ENCODE measurements at regions not wholly inside any gene's neighbourhood (a gene's known extent, or its start where the extent isn't known, plus 50 kb on each side); places are given as distances from the start of the nearest gene placed in this dataset.
A peak's percentile ranks its signal among the peaks of the same experiment; 100 is the strongest.

DNA sequence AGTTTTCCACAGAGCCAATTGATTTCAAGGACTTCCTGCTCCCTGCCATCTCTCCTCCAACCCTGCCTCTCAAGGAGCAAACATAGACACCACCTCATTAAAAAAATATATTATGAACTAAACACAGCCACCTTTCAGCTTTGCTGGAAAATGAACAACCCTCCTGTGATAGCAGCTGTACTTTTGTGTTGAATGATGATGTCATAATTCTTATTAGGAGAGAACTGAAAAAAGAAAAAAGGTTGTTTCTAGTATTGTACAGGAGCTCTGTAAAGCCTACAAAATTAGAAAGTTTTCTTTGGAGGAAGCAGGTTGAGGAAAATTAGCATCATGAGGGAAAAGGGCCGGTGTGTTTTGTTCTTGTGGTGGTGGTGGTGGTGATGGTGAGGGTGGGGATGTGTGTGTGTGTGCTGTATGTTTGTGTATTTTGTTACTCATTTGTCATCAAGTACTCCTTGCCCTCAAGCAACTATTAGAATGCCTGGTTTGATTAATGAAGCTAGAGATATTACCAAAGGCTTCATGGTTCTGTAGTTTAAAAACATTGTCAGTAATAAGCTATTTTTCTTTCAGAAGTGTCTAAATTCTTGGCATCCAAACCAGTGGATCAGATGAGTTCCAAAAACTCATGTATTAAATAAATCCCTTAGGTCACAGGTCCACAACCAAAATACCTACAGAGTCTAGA lies 405.9 kb downstream of the TLE4 start:
- Histone ChIP-seq H3K4me3 (no peak overlapping the region), H3K27me3 (no peaks in the 10 kb centered on the region), H3K4me1 (no peaks in the 10 kb centered on the region), H3K9me3 (no peaks in the 10 kb centered on the region), H3K27ac (no peak overlapping the region), H3K36me3 (no peaks in the 10 kb centered on the region)
- 84 to 95% methylated on average over 1 of the region's 1 CpG for WGBS, 2 donors
- ATAC-seq (ENCODE audit: low FRiP score in 2 of 2) (no peak), DNase-seq (no peak)
- TF ChIP-seq EP300 (IDR thresholded peaks at IDR 0.05): no peak

DNA sequence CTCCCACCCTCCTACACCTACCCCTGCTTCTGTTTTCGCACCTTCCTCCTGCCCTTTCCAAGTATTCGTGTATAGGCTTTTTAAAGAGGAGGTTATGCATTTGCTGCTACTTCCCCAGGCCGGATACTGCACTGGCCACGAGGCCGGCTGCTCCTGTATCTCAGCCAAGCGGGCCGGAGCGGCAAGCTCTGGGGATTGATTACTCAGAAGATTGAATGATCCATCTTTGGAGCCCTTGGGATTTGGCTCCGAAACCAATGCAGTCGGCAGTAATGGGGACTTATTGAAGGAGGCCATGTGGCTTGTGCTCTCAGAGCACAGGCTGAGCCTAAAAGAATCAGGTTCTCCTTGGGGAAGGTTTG lies 405.3 kb downstream of the TLE4 start:
- Histone ChIP-seq H3K36me3 (no peaks in the 10 kb centered on the region), H3K4me1 (no peaks in the 10 kb centered on the region), H3K4me3 (no peak overlapping the region), H3K27me3 (no peaks in the 10 kb centered on the region), H3K27ac (no peak overlapping the region), H3K9me3 (no peaks in the 10 kb centered on the region)
- TF ChIP-seq EP300 (IDR thresholded peaks at IDR 0.05) (no peak), POLR2A (IDR thresholded peaks at IDR 0.05) (no peak), POLR2AphosphoS5 (IDR thresholded peaks at IDR 0.05) (no peak)
- TF ChIP-seq, protein P1, sequence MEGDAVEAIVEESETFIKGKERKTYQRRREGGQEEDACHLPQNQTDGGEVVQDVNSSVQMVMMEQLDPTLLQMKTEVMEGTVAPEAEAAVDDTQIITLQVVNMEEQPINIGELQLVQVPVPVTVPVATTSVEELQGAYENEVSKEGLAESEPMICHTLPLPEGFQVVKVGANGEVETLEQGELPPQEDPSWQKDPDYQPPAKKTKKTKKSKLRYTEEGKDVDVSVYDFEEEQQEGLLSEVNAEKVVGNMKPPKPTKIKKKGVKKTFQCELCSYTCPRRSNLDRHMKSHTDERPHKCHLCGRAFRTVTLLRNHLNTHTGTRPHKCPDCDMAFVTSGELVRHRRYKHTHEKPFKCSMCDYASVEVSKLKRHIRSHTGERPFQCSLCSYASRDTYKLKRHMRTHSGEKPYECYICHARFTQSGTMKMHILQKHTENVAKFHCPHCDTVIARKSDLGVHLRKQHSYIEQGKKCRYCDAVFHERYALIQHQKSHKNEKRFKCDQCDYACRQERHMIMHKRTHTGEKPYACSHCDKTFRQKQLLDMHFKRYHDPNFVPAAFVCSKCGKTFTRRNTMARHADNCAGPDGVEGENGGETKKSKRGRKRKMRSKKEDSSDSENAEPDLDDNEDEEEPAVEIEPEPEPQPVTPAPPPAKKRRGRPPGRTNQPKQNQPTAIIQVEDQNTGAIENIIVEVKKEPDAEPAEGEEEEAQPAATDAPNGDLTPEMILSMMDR (IDR thresholded peaks at IDR 0.05): no peak
- no peak for ATAC-seq (ENCODE audit: low FRiP score in 2 of 2)
- peak in 1 of 2 donors; percentile 49 for DNase-seq
- WGBS, 2 donors: 81 to 91% methylated on average over 10 of the region's 10 CpGs

DNA sequence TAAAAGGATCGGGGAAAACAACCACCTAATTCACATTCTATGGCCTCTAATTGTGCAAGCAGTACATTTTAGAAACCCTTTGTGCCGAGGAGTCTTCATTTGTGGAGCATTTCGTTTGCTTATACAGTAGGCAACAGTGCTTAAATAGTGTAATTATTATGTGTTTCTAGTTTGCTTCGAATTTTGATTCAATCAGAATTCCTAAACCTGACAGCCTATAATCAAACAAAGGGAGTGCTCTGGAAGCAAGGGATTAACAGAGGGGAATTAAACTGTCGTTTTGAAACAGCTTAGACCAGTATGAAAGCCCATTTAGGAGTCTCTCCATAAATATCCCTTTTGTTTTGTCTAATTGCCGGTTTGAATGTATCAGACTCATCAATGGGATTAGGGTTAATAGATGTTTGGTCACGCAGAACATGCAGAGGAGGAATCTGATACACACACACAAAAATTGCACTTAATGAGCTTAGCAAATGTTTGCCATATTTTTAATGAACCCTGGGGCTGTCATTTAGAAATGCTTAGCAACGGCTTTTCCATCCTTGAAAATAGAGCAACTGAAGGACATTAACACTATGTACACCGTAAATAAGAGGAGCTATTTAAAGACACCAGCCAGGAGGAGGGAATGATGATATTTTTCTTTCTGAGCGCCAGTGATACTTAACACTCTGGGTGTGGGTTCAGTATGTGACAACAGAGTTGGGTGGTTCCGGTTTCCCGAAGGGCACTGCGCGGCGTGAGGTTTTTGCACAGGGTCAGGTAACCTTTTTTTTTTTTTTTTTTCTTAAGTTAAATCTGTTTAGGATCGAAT lies 404.7 kb downstream of the TLE4 start:
- DNase-seq: no peak
- H3K36me3 ChIP-seq: no peaks in the 10 kb centered on the region
- WGBS, 2 donors: 82 to 84% methylated on average over 16 of the region's 16 CpGs
- no peaks in the 10 kb centered on the region for H3K9me3 ChIP-seq
- TF ChIP-seq POLR2AphosphoS5 (IDR thresholded peaks at IDR 0.05) (no peak), EP300 (IDR thresholded peaks at IDR 0.05) (no peak), POLR2A (IDR thresholded peaks at IDR 0.05) (no peak)
- TF ChIP-seq, protein P1 (IDR thresholded peaks at IDR 0.05): no peak
- H3K4me1 ChIP-seq: no peaks in the 10 kb centered on the region
- no peaks in the 10 kb centered on the region for H3K27me3 ChIP-seq
- H3K4me3 ChIP-seq: no peak overlapping the region
- ATAC-seq (ENCODE audit: low FRiP score in 2 of 2): no peak
- no peak overlapping the region for H3K27ac ChIP-seq

DNA sequence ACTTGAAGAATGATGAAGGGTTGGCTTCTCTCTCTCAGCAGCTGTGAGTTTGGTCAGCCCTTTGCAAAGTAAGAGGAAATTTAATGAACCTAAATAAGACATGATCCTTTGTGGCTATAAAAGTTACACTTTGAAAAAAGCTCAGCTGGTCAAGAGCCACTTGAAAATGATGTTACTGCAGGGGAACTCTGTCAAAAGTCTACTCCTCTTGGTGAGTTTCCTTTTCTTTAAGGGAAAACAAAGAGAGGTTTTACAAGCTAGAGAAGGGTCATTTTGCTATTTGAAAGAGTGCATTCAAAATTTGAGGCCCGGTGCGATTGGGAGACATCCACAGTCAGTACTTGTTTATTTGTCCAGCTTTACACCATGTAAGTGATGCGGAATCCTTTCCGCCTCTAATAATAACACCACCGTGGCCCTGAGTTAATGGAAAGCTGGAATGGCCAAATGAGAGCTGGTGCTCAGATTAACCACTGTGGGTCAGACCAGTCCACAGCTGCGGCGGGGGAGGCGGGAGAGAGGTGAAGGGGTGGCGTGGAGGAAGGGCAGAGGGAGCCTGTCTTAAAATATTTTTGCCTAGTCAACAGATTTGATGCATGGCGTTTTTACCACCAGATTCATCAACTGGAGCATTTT lies 404.0 kb downstream of the TLE4 start:
- TF ChIP-seq POLR2AphosphoS5 (IDR thresholded peaks at IDR 0.05): no peak
- TF ChIP-seq EP300 (IDR thresholded peaks at IDR 0.05): no peak
- TF ChIP-seq POLR2A (IDR thresholded peaks at IDR 0.05): no peak
- H3K4me3 ChIP-seq: no peak overlapping the region
- DNase-seq: peak in 1 of 2 donors; percentile 31

DNA sequence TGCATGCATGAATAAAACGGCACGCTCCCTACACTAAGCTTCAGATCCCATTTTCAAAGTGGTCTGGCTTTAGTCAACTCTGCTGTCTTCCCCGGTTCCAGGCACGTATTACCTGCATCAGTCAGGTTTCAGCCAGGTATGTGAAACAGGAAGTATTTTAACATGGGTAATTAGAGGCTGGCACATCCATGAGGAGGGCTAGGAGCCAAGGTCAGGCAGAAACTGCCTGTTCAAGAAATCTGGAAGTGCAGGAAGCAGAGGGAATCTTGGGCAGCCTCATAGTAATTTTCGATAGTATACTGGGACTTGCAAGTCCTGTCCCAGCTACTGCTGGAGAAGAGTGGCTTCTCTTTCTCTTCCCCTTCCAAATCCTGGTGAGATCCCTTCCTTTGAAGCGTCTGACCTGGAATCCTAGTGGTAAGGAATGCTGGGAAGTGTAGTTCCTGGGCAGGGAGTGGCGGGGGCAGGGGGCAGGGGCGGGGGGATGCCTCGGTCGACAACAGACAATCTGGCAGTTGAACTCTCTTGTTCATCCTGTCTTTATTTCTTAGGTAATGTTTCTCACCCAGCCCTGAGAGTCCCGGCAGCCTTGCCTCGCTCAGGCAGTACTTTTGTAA lies 403.1 kb downstream of the TLE4 start:
- peak in 1 of 2 donors; percentile 10 for DNase-seq
- Histone ChIP-seq H3K27me3 (no peaks in the 10 kb centered on the region), H3K36me3 (no peaks in the 10 kb centered on the region), H3K9me3 (no peaks in the 10 kb centered on the region), H3K4me1 (no peaks in the 10 kb centered on the region), H3K4me3 (no peak overlapping the region), H3K27ac (no peak overlapping the region)
- WGBS, 2 donors: 80 to 81% methylated on average over 12 of the region's 12 CpGs
- TF ChIP-seq, protein P1 (IDR thresholded peaks at IDR 0.05): no peak
- TF ChIP-seq POLR2AphosphoS5 (IDR thresholded peaks at IDR 0.05) (no peak), EP300 (IDR thresholded peaks at IDR 0.05) (no peak), POLR2A (IDR thresholded peaks at IDR 0.05) (no peak)
- ATAC-seq (ENCODE audit: low FRiP score in 2 of 2): no peak

More for the DNA sequence above, 404.0 kb downstream of the TLE4 start:
- H3K9me3 ChIP-seq: no peaks in the 10 kb centered on the region
- no peaks in the 10 kb centered on the region for H3K4me1 ChIP-seq
- WGBS, 2 donors: 74 to 84% methylated on average over 10 of the region's 10 CpGs
- no peak for ATAC-seq (ENCODE audit: low FRiP score in 2 of 2)
- no peaks in the 10 kb centered on the region for H3K27me3 ChIP-seq
- no peaks in the 10 kb centered on the region for H3K36me3 ChIP-seq
- no peak overlapping the region for H3K27ac ChIP-seq

Measured in upper lobe of left lung (tissue), 6 donors.